Urothelium cell line (cell line): ENCODE measurements at regions not wholly inside any gene's neighbourhood (a gene's known extent, or its start where the extent isn't known, plus 50 kb on each side); places are given as distances from the start of the nearest gene placed in this dataset.
"Not testable (repeated sequence)": the region's sequence is repeated elsewhere in the genome, so short reads cannot be mapped to it uniquely, and the experiment has no call there.

Source experiments
- DNase-seq: peaks from one replicate; pipeline ENCODE4 v3.0.0; 2011; ENCODE audit warnings: low spot score, mixed read lengths
- FAIRE-seq: peaks from 2 replicates; lab custom pipeline; 2011; peaks lifted over from hg19 to GRCh38; lab: Jason Lieb, UNC

DNA sequence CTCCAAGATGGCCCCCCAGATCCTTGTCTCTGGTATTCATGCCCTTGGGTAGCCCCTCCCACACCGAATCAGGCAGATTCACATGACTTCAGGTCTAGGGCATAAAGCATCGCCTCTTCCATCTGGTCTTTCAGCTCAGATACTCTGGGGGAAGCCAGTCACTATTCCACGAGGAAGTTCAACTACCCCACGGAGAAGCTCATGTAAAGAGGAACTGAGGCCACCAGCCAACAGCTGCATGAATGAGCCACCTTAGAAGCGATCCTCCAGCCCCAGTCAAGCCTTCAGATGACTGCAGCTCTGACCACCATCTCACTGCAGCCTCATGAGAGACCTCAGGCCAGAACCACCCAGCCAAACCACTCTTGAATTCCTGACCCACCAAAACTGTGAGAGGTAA is 54.1 kb downstream of the SOCS3 start:
- no peak for DNase-seq
- no peak for FAIRE-seq

GRCh38 chr17:78304549-78305037 is 55.3 kb downstream of the SOCS3 start:
- FAIRE-seq (no peak), DNase-seq (no peak)

GRCh38 chr17:78302478-78302877 is 57.4 kb downstream of the SOCS3 start:
- FAIRE-seq (no peak), DNase-seq (no peak)

DNA sequence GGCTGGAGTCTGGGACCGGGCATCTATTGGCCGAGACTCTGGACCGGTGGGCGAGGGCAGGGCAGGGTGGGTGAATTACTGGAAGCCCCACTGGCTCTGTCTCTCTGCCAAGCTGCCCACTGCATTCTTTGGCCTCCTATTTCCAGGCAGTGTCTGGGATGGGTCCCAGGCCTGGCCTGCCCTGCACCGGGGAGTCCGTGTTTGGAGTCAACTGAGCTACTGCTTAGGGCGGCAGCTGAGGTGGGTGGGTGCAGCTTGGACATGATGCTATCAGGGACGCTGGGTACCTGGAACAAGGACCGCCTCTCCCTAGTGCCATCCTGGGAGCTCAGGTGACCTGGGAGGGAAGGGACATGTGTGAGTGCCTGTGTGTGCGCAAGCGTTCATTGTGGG is 58.1 kb downstream of the SOCS3 start:
- FAIRE-seq = no peak

DNA sequence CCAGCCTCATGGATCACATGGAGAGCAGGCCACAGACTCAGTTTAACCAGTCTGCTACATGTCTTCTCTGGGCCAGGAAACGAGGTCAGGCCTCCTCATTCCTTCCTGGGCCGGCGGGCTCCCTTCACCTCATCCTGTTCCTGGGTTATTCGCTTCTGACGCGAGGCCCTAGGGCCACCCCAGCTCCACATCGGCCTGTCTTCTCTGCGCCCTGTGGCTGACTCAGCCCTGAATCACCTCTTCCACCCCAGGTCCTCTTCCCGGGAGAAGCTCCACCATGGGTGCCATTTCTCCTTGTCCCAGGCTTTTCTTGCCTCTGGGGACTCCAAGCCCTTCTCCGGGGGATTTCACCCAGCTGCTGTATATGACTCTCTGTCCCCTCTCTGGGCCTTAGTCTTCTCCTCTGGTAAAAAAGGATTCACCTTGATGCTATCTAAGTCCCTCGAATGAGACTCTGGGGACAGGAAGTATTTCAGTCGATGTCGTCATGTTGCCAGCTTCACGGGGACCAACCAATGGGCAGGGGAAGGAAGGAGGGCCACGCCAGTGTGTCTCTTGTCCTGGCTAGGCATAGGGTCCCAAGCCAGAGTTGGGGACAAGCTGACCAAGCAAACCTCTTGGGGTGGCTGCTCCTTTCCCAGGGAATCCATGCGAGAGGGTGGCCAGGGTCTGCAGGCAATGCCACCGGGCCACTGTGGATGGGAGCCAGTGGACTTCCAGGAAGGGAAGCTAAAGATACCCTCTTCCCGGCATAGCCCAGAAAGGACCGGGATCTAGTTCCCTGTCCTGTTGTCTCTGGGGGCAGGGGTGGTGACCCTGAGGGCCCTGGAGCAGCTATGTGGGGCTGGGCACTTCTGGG is 58.7 kb downstream of the SOCS3 start:
- FAIRE-seq = peak; percentile 74
- DNase-seq = no peak

More for the DNA sequence above, 58.1 kb downstream of the SOCS3 start:
- no peak for DNase-seq

DNA sequence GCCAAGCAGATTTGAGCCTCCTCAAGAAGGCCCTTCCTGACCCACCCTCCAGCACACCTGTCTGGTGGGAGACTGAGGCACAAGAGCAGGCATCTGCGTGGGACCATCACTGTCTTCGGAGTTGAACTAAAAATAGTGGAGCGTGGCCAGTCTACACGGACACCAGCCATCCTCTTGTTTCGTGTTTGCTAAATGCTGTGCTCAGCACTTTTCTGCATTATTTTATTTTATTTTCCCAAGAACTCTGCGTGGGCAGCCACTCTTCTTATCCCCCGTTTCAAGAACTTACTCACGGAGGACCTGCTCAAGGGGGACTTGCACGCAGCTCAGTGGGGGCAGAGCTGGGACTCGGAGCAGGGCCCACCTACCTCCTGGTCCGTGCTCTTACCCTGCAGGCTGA is 60.8 kb downstream of the SOCS3 start:
- no peak for DNase-seq
- FAIRE-seq = no peak

GRCh38 chr17:78294776-78295175 is 63.3 kb downstream of the TMEM235 start:
- FAIRE-seq (no peak), DNase-seq (no peak)

- FAIRE-seq = no peak
- DNase-seq = no peak
Observed at GRCh38 chr17:78294356-78294755, 62.9 kb downstream of the TMEM235 start.

DNA sequence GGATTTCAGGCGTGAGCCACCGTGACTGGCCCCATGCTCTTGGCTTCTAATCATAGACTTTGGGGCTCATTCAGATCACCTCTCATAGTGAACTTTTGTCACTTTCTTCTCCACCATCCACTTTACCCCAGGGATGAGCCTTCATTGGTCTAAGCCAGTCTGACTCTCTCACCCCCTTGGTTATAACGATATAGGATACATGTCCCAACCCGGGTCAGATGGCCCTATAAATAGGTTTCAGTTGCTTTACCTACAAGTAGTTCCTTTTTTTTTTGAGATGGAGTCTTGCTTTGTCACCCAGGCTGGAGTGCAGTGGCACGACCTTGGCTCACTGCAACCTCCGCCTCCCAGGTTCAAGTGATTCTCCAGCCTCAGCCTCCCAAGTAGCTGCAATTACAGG is 61.7 kb downstream of the TMEM235 start:
- not testable (repeated sequence) for FAIRE-seq, DNase-seq

DNA sequence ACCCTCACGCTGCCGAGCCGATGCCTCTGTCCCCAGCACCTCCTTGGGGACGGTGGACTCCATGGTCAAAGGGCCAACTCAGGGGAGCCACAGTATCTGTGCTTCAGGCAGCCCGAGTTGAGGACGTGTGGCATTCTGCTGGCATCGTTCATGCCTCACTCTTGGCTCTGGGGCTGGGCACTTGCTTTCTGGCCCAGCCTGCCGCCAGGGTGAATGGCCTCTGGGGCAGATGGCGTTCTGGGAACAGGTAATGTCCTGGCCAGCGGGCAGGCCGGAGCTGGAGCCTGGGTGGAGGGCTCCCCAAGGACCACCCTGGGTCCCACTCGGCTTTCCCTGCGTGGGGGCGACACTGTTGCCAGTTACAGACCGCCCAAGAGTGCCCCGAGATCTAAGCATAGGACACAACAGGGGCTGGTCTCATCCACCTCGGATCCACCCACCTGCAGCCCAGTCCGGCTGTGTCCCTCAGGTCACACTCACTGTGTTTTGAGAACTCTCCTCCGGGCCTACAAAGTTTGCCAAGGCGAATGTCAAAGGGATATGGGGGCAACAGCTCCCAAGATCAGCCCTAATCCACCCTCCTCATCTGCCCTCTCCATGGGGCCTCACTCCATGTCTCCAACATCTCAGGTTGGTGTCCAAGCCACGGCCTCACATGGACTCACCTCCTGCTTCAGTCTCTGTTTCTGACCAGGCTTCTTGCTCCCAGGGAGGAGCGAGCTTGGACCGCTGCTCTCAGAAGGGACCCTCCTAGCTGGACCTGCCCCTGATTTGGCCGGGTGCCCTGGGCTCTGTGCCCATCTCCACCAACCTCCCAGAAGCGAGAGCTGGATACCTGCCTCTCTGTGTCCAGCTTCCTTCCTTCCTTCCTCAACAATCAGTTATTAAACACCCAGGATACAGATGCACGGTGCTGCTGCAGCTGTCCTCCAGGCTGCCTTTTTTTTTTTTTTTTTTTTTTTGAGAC is 60.8 kb downstream of the TMEM235 start:
- DNase-seq = no peak

GRCh38 chr17:78290721-78291120 is 59.3 kb downstream of the TMEM235 start:
- no peak for FAIRE-seq
- DNase-seq = no peak

More for the DNA sequence above, 60.8 kb downstream of the TMEM235 start:
- peak; percentile 23 for FAIRE-seq
